Activated naive CD8-positive, alpha-beta T cell treated with anti-CD3 and anti-CD28 coated beads for 36 hours (primary cell): ENCODE measurements at regions not wholly inside any gene's neighbourhood (a gene's known extent, or its start where the extent isn't known, plus 50 kb on each side); places are given as distances from the start of the nearest gene placed in this dataset.

Experiments
- DNase-seq: peaks from one replicate; pipeline ENCODE4 v3.0.0; 2021
- H3K27ac Mint-ChIP-seq: one replicate; pipeline ENCODE4 v1.8.0; 2022; ENCODE audit warnings: mild to moderate bottlenecking, moderate library complexity, mixed read lengths
- H3K27me3 Mint-ChIP-seq: one replicate; pipeline ENCODE4 v1.8.0; 2022; ENCODE audit warnings: mild to moderate bottlenecking, mixed read lengths
- H3K36me3 Mint-ChIP-seq: one replicate; pipeline ENCODE4 v1.8.0; 2021; ENCODE audit warnings: mild to moderate bottlenecking, mixed read lengths
- H3K4me1 Mint-ChIP-seq: one replicate; pipeline ENCODE4 v1.8.0; 2021; ENCODE audit warnings: mixed read lengths
- H3K4me3 Mint-ChIP-seq: one replicate; pipeline ENCODE4 v1.8.0; 2022; ENCODE audit warnings: mild to moderate bottlenecking, moderate library complexity, mixed read lengths
- H3K9me3 Mint-ChIP-seq: one replicate; pipeline ENCODE4 v1.8.0; 2022; ENCODE audit warnings: mixed read lengths

- no peaks in the 10 kb centered on the region for H3K4me1 Mint-ChIP-seq
- H3K4me3 Mint-ChIP-seq, result no peak overlapping the region
- H3K9me3 Mint-ChIP-seq, result no peaks in the 10 kb centered on the region
- H3K27ac Mint-ChIP-seq, result no peak overlapping the region
- no peak for DNase-seq
- H3K27me3 Mint-ChIP-seq, result no peaks in the 10 kb centered on the region
- no peaks in the 10 kb centered on the region for H3K36me3 Mint-ChIP-seq
Observed at GRCh38 chr9:79280691-79281090, 291.1 kb upstream of the TLE4 start.

- H3K9me3 Mint-ChIP-seq, result no peaks in the 10 kb centered on the region
- no peak for DNase-seq
- H3K36me3 Mint-ChIP-seq, result no peaks in the 10 kb centered on the region
- no peak overlapping the region for H3K27ac Mint-ChIP-seq
- H3K4me1 Mint-ChIP-seq, result no peaks in the 10 kb centered on the region
- no peak overlapping the region for H3K4me3 Mint-ChIP-seq
- no peaks in the 10 kb centered on the region for H3K27me3 Mint-ChIP-seq
Observed at GRCh38 chr9:79284081-79284480, 287.7 kb upstream of the TLE4 start.

GRCh38 chr9:79286992-79287707, 284.6 kb upstream of the TLE4 start:
- H3K36me3 Mint-ChIP-seq, result no peaks in the 10 kb centered on the region
- H3K4me3 Mint-ChIP-seq, result no peak overlapping the region
- DNase-seq, result no peak
- H3K9me3 Mint-ChIP-seq, result no peaks in the 10 kb centered on the region
- no peaks in the 10 kb centered on the region for H3K27me3 Mint-ChIP-seq
- no peak overlapping the region for H3K27ac Mint-ChIP-seq
- no peaks in the 10 kb centered on the region for H3K4me1 Mint-ChIP-seq

GRCh38 chr9:79287708-79288290, 284.0 kb upstream of the TLE4 start:
- Mint-ChIP-seq H3K36me3 (no peaks in the 10 kb centered on the region), H3K9me3 (no peaks in the 10 kb centered on the region), H3K4me1 (no peaks in the 10 kb centered on the region), H3K27ac (no peak overlapping the region), H3K27me3 (peaks cover 4% of the 10 kb centered on the region), H3K4me3 (no peak overlapping the region)
- no peak for DNase-seq

- Mint-ChIP-seq H3K9me3 (no peaks in the 10 kb centered on the region), H3K36me3 (no peaks in the 10 kb centered on the region), H3K27ac (no peak overlapping the region), H3K4me1 (no peaks in the 10 kb centered on the region), H3K4me3 (no peak overlapping the region), H3K27me3 (peaks cover 4% of the 10 kb centered on the region)
- DNase-seq, result no peak
Observed at GRCh38 chr9:79289856-79290255, 281.9 kb upstream of the TLE4 start.

GRCh38 chr9:79292731-79293280, 279.0 kb upstream of the TLE4 start:
- no peak for DNase-seq
- no peaks in the 10 kb centered on the region for H3K4me1 Mint-ChIP-seq
- no peaks in the 10 kb centered on the region for H3K36me3 Mint-ChIP-seq
- H3K27me3 Mint-ChIP-seq, result peaks cover 4% of the 10 kb centered on the region
- H3K9me3 Mint-ChIP-seq, result no peaks in the 10 kb centered on the region
- H3K27ac Mint-ChIP-seq, result no peak overlapping the region
- H3K4me3 Mint-ChIP-seq, result no peak overlapping the region

GRCh38 chr9:79300068-79300467, 271.7 kb upstream of the TLE4 start:
- Mint-ChIP-seq H3K4me1 (no peaks in the 10 kb centered on the region), H3K4me3 (no peak overlapping the region), H3K36me3 (no peaks in the 10 kb centered on the region), H3K9me3 (no peaks in the 10 kb centered on the region), H3K27me3 (no peaks in the 10 kb centered on the region), H3K27ac (no peak overlapping the region)
- DNase-seq, result no peak

- Mint-ChIP-seq H3K27ac (no peak overlapping the region), H3K9me3 (no peaks in the 10 kb centered on the region), H3K27me3 (no peaks in the 10 kb centered on the region), H3K4me1 (no peaks in the 10 kb centered on the region), H3K4me3 (no peak overlapping the region), H3K36me3 (no peaks in the 10 kb centered on the region)
- no peak for DNase-seq
Observed at GRCh38 chr9:79301085-79301484, 270.7 kb upstream of the TLE4 start.

- no peak overlapping the region for H3K4me3 Mint-ChIP-seq
- no peak overlapping the region for H3K27ac Mint-ChIP-seq
- no peaks in the 10 kb centered on the region for H3K9me3 Mint-ChIP-seq
- no peak for DNase-seq
- no peaks in the 10 kb centered on the region for H3K4me1 Mint-ChIP-seq
- no peaks in the 10 kb centered on the region for H3K27me3 Mint-ChIP-seq
- no peaks in the 10 kb centered on the region for H3K36me3 Mint-ChIP-seq
Observed at GRCh38 chr9:79301551-79302391, 270.0 kb upstream of the TLE4 start.

GRCh38 chr9:79302569-79302968, 269.2 kb upstream of the TLE4 start:
- no peaks in the 10 kb centered on the region for H3K9me3 Mint-ChIP-seq
- no peak for DNase-seq
- no peak overlapping the region for H3K4me3 Mint-ChIP-seq
- no peaks in the 10 kb centered on the region for H3K27me3 Mint-ChIP-seq
- H3K36me3 Mint-ChIP-seq, result no peaks in the 10 kb centered on the region
- no peaks in the 10 kb centered on the region for H3K4me1 Mint-ChIP-seq
- no peak overlapping the region for H3K27ac Mint-ChIP-seq

GRCh38 chr9:79308012-79308411, 263.8 kb upstream of the TLE4 start:
- no peak for DNase-seq
- Mint-ChIP-seq H3K4me1 (no peaks in the 10 kb centered on the region), H3K9me3 (no peaks in the 10 kb centered on the region), H3K27ac (no peak overlapping the region), H3K36me3 (no peaks in the 10 kb centered on the region), H3K4me3 (no peak overlapping the region), H3K27me3 (no peaks in the 10 kb centered on the region)

- DNase-seq, result no peak
- Mint-ChIP-seq H3K9me3 (no peaks in the 10 kb centered on the region), H3K36me3 (no peaks in the 10 kb centered on the region), H3K27ac (no peak overlapping the region), H3K27me3 (peaks cover 5% of the 10 kb centered on the region), H3K4me1 (no peaks in the 10 kb centered on the region), H3K4me3 (no peak overlapping the region)
Observed at GRCh38 chr9:79312686-79313421, 258.9 kb upstream of the TLE4 start.

GRCh38 chr9:79325501-79325900, 246.3 kb upstream of the TLE4 start:
- Mint-ChIP-seq H3K27me3 (peaks cover 5% of the 10 kb centered on the region), H3K9me3 (peaks cover 4% of the 10 kb centered on the region), H3K27ac (no peak overlapping the region), H3K4me3 (no peak overlapping the region), H3K36me3 (no peaks in the 10 kb centered on the region), H3K4me1 (no peaks in the 10 kb centered on the region)
- DNase-seq, result no peak

- H3K27ac Mint-ChIP-seq, result no peak overlapping the region
- H3K27me3 Mint-ChIP-seq, result no peaks in the 10 kb centered on the region
- H3K4me3 Mint-ChIP-seq, result no peak overlapping the region
- no peak for DNase-seq
- no peaks in the 10 kb centered on the region for H3K36me3 Mint-ChIP-seq
- no peaks in the 10 kb centered on the region for H3K9me3 Mint-ChIP-seq
- H3K4me1 Mint-ChIP-seq, result no peaks in the 10 kb centered on the region
Observed at GRCh38 chr9:79329861-79330260, 241.9 kb upstream of the TLE4 start.

- H3K4me3 Mint-ChIP-seq, result no peak overlapping the region
Observed at GRCh38 chr9:79334001-79334400, 237.8 kb upstream of the TLE4 start.

More at GRCh38 chr9:79334001-79334400, 237.8 kb upstream of the TLE4 start:
- peaks cover 2% of the 10 kb centered on the region for H3K36me3 Mint-ChIP-seq
- H3K9me3 Mint-ChIP-seq, result peaks cover 3% of the 10 kb centered on the region
- H3K27me3 Mint-ChIP-seq, result peaks cover 4% of the 10 kb centered on the region
- no peaks in the 10 kb centered on the region for H3K4me1 Mint-ChIP-seq
- no peak overlapping the region for H3K27ac Mint-ChIP-seq
- DNase-seq, result no peak
